Retinal pigment epithelial cell (primary cell): ENCODE measurements at regions not wholly inside any gene's neighbourhood (a gene's known extent, or its start where the extent isn't known, plus 50 kb on each side); places are given as distances from the start of the nearest gene placed in this dataset.

ENCODE experiments used
- DNase-seq: peaks from one replicate; pipeline ENCODE4 v3.0.0-alpha.2; 2010; ENCODE audit warnings: low read depth
- H3K4me3 ChIP-seq: 2 replicates; pipeline ENCODE4 v1.5.1; 2011; ENCODE audit warnings: mild to moderate bottlenecking, low read length, control low read depth, moderate library complexity
- TF ChIP-seq, protein P1 (sequence below): conservative IDR thresholded peaks from 2 replicates; pipeline ENCODE4 v1.5.1; 2011; ENCODE audit warnings: low read depth, low read length, control low read depth, inconsistent platforms

DNA sequence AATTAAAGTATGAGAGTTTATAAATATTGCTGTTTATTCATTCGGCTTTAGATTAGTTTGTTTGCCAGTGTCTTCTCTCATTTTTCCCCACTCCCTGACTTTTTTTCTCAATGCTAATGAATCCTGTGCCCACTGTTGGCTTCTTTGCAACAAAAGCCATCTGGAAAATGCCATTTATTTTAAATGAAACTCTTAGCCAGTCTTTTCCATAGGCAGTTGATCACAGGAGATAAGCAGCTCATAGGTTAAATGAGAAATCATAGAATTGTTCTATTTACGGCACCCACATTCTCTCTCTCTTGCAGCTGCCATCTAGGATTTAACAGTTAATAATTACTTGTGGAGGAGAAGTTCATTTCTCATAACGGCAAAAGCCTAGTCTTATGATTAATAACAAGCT lies 249.3 kb upstream of the POM121L12 start:
- peak; percentile 4 for DNase-seq
- no peak overlapping the region for H3K4me3 ChIP-seq
- TF ChIP-seq, protein P1, sequence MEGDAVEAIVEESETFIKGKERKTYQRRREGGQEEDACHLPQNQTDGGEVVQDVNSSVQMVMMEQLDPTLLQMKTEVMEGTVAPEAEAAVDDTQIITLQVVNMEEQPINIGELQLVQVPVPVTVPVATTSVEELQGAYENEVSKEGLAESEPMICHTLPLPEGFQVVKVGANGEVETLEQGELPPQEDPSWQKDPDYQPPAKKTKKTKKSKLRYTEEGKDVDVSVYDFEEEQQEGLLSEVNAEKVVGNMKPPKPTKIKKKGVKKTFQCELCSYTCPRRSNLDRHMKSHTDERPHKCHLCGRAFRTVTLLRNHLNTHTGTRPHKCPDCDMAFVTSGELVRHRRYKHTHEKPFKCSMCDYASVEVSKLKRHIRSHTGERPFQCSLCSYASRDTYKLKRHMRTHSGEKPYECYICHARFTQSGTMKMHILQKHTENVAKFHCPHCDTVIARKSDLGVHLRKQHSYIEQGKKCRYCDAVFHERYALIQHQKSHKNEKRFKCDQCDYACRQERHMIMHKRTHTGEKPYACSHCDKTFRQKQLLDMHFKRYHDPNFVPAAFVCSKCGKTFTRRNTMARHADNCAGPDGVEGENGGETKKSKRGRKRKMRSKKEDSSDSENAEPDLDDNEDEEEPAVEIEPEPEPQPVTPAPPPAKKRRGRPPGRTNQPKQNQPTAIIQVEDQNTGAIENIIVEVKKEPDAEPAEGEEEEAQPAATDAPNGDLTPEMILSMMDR = no peak

GRCh38 chr7:52782348-52782747 lies 253.1 kb upstream of the POM121L12 start:
- H3K4me3 ChIP-seq = no peak overlapping the region
- DNase-seq = no peak
- TF ChIP-seq, protein P1 = no peak

GRCh38 chr7:52781250-52781649 lies 254.2 kb upstream of the POM121L12 start:
- no peak for DNase-seq
- TF ChIP-seq, protein P1 = no peak
- no peak overlapping the region for H3K4me3 ChIP-seq

GRCh38 chr7:52779004-52779403 lies 256.4 kb upstream of the POM121L12 start:
- no peak for DNase-seq
- TF ChIP-seq, protein P1 = no peak
- H3K4me3 ChIP-seq = no peak overlapping the region

- DNase-seq = no peak
- no peak overlapping the region for H3K4me3 ChIP-seq
- TF ChIP-seq, protein P1 = no peak
Observed at GRCh38 chr7:52777051-52777822, 258.2 kb upstream of the POM121L12 start.

DNA sequence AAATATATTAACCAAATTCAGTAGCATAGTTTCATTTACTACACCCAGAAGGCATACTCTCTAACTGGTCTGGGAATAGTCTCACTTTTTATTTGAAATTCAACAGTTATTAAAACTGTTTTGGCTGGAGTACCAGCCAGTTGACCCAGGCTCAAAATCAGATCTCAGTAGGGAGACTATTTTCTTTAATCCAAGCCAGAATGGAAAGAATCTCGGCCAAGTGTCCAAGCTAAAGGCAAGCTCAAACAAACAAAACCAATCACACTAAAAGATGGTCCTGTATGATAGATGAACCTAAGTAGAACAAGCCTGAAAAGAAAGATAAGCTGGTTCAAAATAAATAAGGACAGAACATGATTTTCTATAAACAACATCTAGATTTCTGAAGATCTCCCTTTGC lies 259.6 kb upstream of the POM121L12 start:
- H3K4me3 ChIP-seq = no peak overlapping the region
- DNase-seq = no peak
- TF ChIP-seq, protein P1 = no peak

GRCh38 chr7:52771177-52771576 lies 264.3 kb upstream of the POM121L12 start:
- H3K4me3 ChIP-seq = no peak overlapping the region
- no peak for DNase-seq
- TF ChIP-seq, protein P1 = no peak
